ENCODE measurements at regions not wholly inside any gene's neighbourhood (a gene's known extent, or its start where the extent isn't known, plus 50 kb on each side); places are given as distances from the start of the nearest gene placed in this dataset.

DNA sequence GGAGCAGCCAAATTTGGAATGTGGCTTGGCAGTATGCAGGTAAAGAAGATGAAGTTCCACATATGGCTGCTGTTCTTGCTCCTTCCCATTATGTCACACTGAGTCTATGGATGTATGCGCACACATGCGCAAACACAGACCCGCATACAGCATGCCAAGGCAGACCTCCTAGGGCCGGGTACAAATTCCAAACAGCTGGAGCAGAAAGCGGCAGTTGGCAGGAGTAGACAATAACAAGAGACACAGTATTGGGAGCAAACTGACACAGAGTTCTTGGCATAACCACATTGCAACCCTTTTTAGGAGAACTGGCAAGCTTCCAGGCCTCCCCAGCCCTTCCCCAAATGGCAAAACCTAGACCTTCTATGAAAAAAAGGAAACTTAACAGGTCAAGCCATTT lies 268.9 kb downstream of the SP3 start:
- Mint-ChIP-seq H3K4me3 (ENCODE audit: low read depth, unreplicated experiment) (no peak overlapping the region), H3K4me1 (ENCODE audit: low read depth, unreplicated experiment) (no peaks in the 10 kb centered on the region), H3K27me3 (ENCODE audit: unreplicated experiment) (no peaks in the 10 kb centered on the region), H3K27ac (ENCODE audit: unreplicated experiment) (no peak overlapping the region), H3K9me3 (ENCODE audit: low read depth, unreplicated experiment) (no peaks in the 10 kb centered on the region), H3K36me3 (ENCODE audit: insufficient read depth, unreplicated experiment) (no peaks in the 10 kb centered on the region)
- no peak for TF ChIP-seq CTCF (IDR thresholded peaks at IDR 0.05; ENCODE audit: unreplicated experiment)
- CTCF ChIA-PET = no interaction called here
- intact Hi-C loops (cut with micrococcal nuclease; ENCODE audit: unreplicated experiment) = no loop called here
- BruUV-seq (replicated peaks) = no TSS peak
- no peak for DNase-seq

DNA sequence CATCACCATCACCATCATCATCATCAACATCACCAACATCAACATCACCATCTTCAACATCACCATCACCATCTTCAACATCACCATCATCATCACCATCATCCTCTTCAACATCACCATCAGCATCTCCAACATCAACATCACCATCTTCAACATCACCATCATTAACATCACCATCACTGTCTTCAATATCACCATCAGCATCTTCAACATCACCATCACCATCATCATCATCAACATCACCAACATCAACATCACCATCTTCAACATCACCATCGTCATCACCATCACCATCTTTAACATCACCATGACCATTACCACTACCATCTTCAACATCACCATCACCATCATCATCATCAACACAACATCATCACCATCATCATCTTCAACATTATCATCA lies 267.2 kb downstream of the SP3 start:
- H3K27ac Mint-ChIP-seq (ENCODE audit: unreplicated experiment) = no peak overlapping the region
- BruUV-seq (replicated peaks) = no TSS peak
- CTCF ChIA-PET = no interaction called here

DNA sequence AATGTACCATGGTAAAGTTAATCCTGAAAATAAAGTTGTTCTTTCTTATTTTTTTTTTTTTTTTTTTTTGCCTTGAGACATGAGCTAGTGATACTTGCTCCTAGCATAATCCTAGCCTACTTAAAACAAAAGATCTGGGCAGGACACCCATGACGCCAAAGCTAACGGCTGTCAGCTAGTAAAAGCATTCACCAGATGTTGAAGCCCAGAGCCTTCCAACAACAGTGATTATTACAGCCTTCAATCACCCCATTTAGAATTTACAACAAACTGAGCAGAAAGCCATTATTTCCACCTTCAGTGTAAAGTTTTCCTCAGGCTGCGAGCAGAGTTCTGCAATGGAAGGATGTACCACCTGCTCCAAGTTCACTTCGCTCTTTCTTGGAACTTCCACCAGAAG lies 259.5 kb downstream of the SP3 start:
- Mint-ChIP-seq H3K9me3 (ENCODE audit: low read depth, unreplicated experiment) (no peaks in the 10 kb centered on the region), H3K27me3 (ENCODE audit: unreplicated experiment) (no peaks in the 10 kb centered on the region), H3K4me1 (ENCODE audit: low read depth, unreplicated experiment) (no peaks in the 10 kb centered on the region), H3K4me3 (ENCODE audit: low read depth, unreplicated experiment) (no peak overlapping the region), H3K27ac (ENCODE audit: unreplicated experiment) (no peak overlapping the region), H3K36me3 (ENCODE audit: insufficient read depth, unreplicated experiment) (no peaks in the 10 kb centered on the region)
- CTCF ChIA-PET = interaction anchor here (0.6 kb wide), 1 partner anchor 223 kb away, joined by 3 read pairs; no protein-coding TSS in a partner anchor
- DNase-seq = no peak
- no TSS peak for BruUV-seq (replicated peaks)
- intact Hi-C loops (cut with micrococcal nuclease; ENCODE audit: unreplicated experiment) = no loop called here
- no peak for TF ChIP-seq CTCF (IDR thresholded peaks at IDR 0.05; ENCODE audit: unreplicated experiment)

More for the DNA sequence above, 267.2 kb downstream of the SP3 start:
- no peak for DNase-seq
- TF ChIP-seq CTCF (IDR thresholded peaks at IDR 0.05; ENCODE audit: unreplicated experiment) = no peak
- Mint-ChIP-seq H3K36me3 (ENCODE audit: insufficient read depth, unreplicated experiment) (no peaks in the 10 kb centered on the region), H3K4me1 (ENCODE audit: low read depth, unreplicated experiment) (no peaks in the 10 kb centered on the region), H3K4me3 (ENCODE audit: low read depth, unreplicated experiment) (no peak overlapping the region), H3K9me3 (ENCODE audit: low read depth, unreplicated experiment) (no peaks in the 10 kb centered on the region), H3K27me3 (ENCODE audit: unreplicated experiment) (no peaks in the 10 kb centered on the region)
- intact Hi-C loops (cut with micrococcal nuclease; ENCODE audit: unreplicated experiment) = no loop called here

GRCh38 chr2:173706936-173707335 lies 258.2 kb downstream of the SP3 start:
- TF ChIP-seq CTCF (IDR thresholded peaks at IDR 0.05; ENCODE audit: unreplicated experiment) = no peak
- Mint-ChIP-seq H3K27me3 (ENCODE audit: unreplicated experiment) (no peaks in the 10 kb centered on the region), H3K4me1 (ENCODE audit: low read depth, unreplicated experiment) (no peaks in the 10 kb centered on the region), H3K36me3 (ENCODE audit: insufficient read depth, unreplicated experiment) (no peaks in the 10 kb centered on the region), H3K9me3 (ENCODE audit: low read depth, unreplicated experiment) (no peaks in the 10 kb centered on the region), H3K4me3 (ENCODE audit: low read depth, unreplicated experiment) (no peak overlapping the region), H3K27ac (ENCODE audit: unreplicated experiment) (no peak overlapping the region)
- intact Hi-C loops (cut with micrococcal nuclease; ENCODE audit: unreplicated experiment) = no loop called here
- no peak for DNase-seq
- BruUV-seq (replicated peaks) = no TSS peak
- CTCF ChIA-PET = no interaction called here

GRCh38 chr2:173708806-173709205 lies 256.4 kb downstream of the SP3 start:
- Mint-ChIP-seq H3K27me3 (ENCODE audit: unreplicated experiment) (no peaks in the 10 kb centered on the region), H3K9me3 (ENCODE audit: low read depth, unreplicated experiment) (no peaks in the 10 kb centered on the region), H3K36me3 (ENCODE audit: insufficient read depth, unreplicated experiment) (no peaks in the 10 kb centered on the region), H3K4me1 (ENCODE audit: low read depth, unreplicated experiment) (no peaks in the 10 kb centered on the region), H3K27ac (ENCODE audit: unreplicated experiment) (no peak overlapping the region), H3K4me3 (ENCODE audit: low read depth, unreplicated experiment) (no peak overlapping the region)
- CTCF ChIA-PET = no interaction called here
- intact Hi-C loops (cut with micrococcal nuclease; ENCODE audit: unreplicated experiment) = no loop called here
- DNase-seq = no peak
- no TSS peak for BruUV-seq (replicated peaks)
- no peak for TF ChIP-seq CTCF (IDR thresholded peaks at IDR 0.05; ENCODE audit: unreplicated experiment)
